Testis (tissue), 2 donors: ENCODE measurements at regions not wholly inside any gene's neighbourhood (a gene's known extent, or its start where the extent isn't known, plus 50 kb on each side); places are given as distances from the start of the nearest gene placed in this dataset.

Experiments
- DNase-seq: peaks from one replicate; pipeline ENCODE4 v3.0.0-alpha.2; 2019
- H3K27ac ChIP-seq, 2 donors: fragments of 200-600 bp; sonication (generic); one replicate each; pipeline ENCODE4 v1.5.1; 2019
- H3K27me3 ChIP-seq: fragments of 200-600 bp; sonication (generic); one replicate; pipeline ENCODE4 v1.5.1; 2019
- H3K36me3 ChIP-seq: fragments of 200-600 bp; sonication (generic); one replicate; pipeline ENCODE4 v1.5.1; 2017; ENCODE audit warnings: low read depth; ENCODE audit errors: missing control alignments
- H3K4me1 ChIP-seq: fragments of 200-600 bp; sonication (generic); one replicate; pipeline ENCODE4 v1.5.1; 2019
- H3K4me3 ChIP-seq, 2 donors: fragments of 200-600 bp; sonication (generic); one replicate each; pipeline ENCODE4 v1.5.1; 2017 to 2019
- H3K9me3 ChIP-seq: fragments of 200-600 bp; sonication (generic); one replicate; pipeline ENCODE4 v1.5.1; 2017
- CTCF ChIP-seq, 3 experiments: fragments of 450-650 bp in 2 of 3; fragments of 200-600 bp in 1 of 3; sonication (generic) in 1 of 3; IDR thresholded peaks; one replicate each; pipeline ENCODE4 v1.5.1; 2016 to 2019; ENCODE audit warnings: antibody characterized with exemption in 3 of 3, mild to moderate bottlenecking in 2 of 3, moderate library complexity in 1 of 3
- POLR2A ChIP-seq: fragments of 450-650 bp; IDR thresholded peaks from one replicate; pipeline ENCODE4 v1.6.1; 2017; ENCODE audit warnings: antibody characterized with exemption, mild to moderate bottlenecking, moderate library complexity
- WGBS, 2 donors: methylation state at CpG; one replicate each; pipeline ENCODE4 v1.1.5; 2018; 5-methylcytosine and 5-hydroxymethylcytosine counted together
- intact Hi-C: fragments of 100-400 bp; cut with DNase I; formaldehyde crosslinking; loops from one replicate; pipeline ENCODE4 v1.15.1; 2023; ENCODE audit warnings: low total_unique reads

DNA sequence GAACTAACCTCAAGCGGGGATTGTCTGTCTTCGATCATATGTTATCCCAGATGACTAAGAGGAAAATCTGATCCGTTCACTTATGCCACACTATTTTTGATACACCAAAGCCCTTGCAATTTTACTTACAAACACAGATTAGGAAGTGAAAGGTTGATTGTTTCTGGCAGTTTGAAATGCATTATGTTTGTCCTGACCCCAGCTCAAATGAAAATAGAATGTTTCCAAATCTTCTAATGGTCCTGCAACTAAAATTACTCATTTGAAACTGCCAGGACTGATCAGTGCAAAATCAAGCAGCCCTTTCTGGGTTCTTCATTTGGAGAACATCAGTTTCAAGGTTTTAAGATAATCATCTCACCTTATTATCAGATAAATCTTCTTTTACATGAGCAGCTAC lies 696.7 kb upstream of the WWC1 start:
- intact Hi-C loops = no loop called here
- Histone ChIP-seq H3K4me1 (no peaks in the 10 kb centered on the region), H3K36me3 (no peaks in the 10 kb centered on the region), H3K9me3 (no peaks in the 10 kb centered on the region), H3K4me3 (no peak overlapping the region), H3K27me3 (no peaks in the 10 kb centered on the region), H3K27ac (no peak overlapping the region)
- TF ChIP-seq CTCF (IDR thresholded peaks at IDR 0.05) (no peak), POLR2A (no peak)
- DNase-seq = no peak
- 87 to 90% methylated on average over 3 of the region's 3 CpGs for WGBS, 2 donors

DNA sequence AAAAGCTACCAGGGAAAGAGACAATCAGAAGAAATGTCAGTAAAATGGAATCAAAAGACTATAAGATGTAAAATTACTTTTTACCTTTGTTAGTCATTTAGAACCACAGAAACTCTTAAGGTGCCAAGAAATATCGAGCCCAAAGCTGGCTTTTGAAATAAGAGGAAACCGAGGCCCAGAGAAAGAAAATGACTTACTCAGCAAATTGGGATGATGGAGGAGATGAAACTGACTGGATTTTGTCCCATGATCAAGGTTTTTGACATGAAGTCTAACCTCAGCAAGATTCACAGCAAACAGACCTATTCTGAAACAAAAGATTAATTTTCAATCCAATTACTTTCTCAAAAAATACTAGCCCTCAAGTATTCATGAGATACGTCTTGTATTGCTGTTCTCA lies 696.2 kb upstream of the WWC1 start:
- no peaks in the 10 kb centered on the region for H3K27me3 ChIP-seq
- no peak overlapping the region for H3K27ac ChIP-seq
- H3K36me3 ChIP-seq = no peaks in the 10 kb centered on the region
- H3K4me3 ChIP-seq = no peak overlapping the region
- H3K4me1 ChIP-seq = no peaks in the 10 kb centered on the region
- TF ChIP-seq CTCF (IDR thresholded peaks at IDR 0.05) = no peak
- no peak for TF ChIP-seq POLR2A
- no peak for DNase-seq
- no peaks in the 10 kb centered on the region for H3K9me3 ChIP-seq
- intact Hi-C loops = no loop called here
- 88 to 93% methylated on average over 3 of the region's 3 CpGs for WGBS, 2 donors

GRCh38 chr5:167598166-167598565 lies 693.3 kb upstream of the WWC1 start:
- H3K36me3 ChIP-seq = no peaks in the 10 kb centered on the region
- TF ChIP-seq POLR2A = no peak
- TF ChIP-seq CTCF (IDR thresholded peaks at IDR 0.05) = no peak
- intact Hi-C loops = no loop called here
- WGBS, 2 donors = 88 to 100% methylated on average over 1 of the region's 1 CpG
- H3K27ac ChIP-seq = no peak overlapping the region
- H3K9me3 ChIP-seq = no peaks in the 10 kb centered on the region
- no peaks in the 10 kb centered on the region for H3K4me1 ChIP-seq
- no peak for DNase-seq
- no peak overlapping the region for H3K4me3 ChIP-seq
- no peaks in the 10 kb centered on the region for H3K27me3 ChIP-seq

DNA sequence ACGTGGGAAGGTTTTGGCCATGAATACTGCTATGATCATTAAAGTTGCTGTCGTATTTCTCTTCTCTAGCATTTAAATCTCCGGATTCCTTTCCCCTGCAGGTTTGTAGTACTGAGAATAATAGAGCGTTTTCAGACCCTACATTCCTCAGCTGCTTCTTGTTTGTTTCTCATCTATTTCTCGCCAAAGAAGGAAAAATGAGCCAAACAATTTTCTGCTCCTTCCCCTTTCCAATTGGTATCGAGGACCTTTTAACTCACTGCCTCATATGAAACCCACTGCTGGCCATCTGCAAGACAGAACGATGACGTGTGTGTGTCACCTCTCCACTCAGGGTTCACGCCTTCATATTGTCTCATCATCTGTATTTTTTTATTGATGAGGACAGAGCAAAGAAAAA lies 689.4 kb upstream of the WWC1 start:
- intact Hi-C loops = no loop called here

More for the DNA sequence above, 689.4 kb upstream of the WWC1 start:
- TF ChIP-seq POLR2A (no peak), CTCF (IDR thresholded peaks at IDR 0.05) (no peak)
- Histone ChIP-seq H3K4me1 (no peaks in the 10 kb centered on the region), H3K27me3 (no peaks in the 10 kb centered on the region), H3K36me3 (no peaks in the 10 kb centered on the region), H3K4me3 (no peak overlapping the region), H3K9me3 (no peaks in the 10 kb centered on the region), H3K27ac (no peak overlapping the region)
- DNase-seq = no peak
- 65 to 67% methylated on average over 9 of the region's 9 CpGs for WGBS, 2 donors
